Hepatocyte (in vitro differentiated cells): ENCODE measurements at regions not wholly inside any gene's neighbourhood (a gene's known extent, or its start where the extent isn't known, plus 50 kb on each side); places are given as distances from the start of the nearest gene placed in this dataset.

Experiments
- DNase-seq: peaks from one replicate; pipeline ENCODE4 v3.0.0-alpha.2; 2016; ENCODE audit warnings: low spot score
- H2AFZ ChIP-seq: fragments of 200-600 bp; sonication (generic); 2 replicates; pipeline ENCODE4 v1.6.0; 2016; ENCODE audit warnings: antibody characterized with exemption, mild to moderate bottlenecking
- H3K27ac ChIP-seq: fragments of 200-600 bp; sonication (generic); 2 replicates; pipeline ENCODE4 v1.5.1; 2016; ENCODE audit warnings: mild to moderate bottlenecking
- H3K27me3 ChIP-seq: fragments of 200-600 bp; sonication (generic); 2 replicates; pipeline ENCODE4 v1.6.1; 2016
- H3K36me3 ChIP-seq: fragments of 200-600 bp; sonication (generic); replicated peaks from 2 replicates; pipeline ENCODE4 v1.5.1; 2016; ENCODE audit warnings: low read depth; ENCODE audit not compliant: insufficient read depth
- H3K4me1 ChIP-seq: fragments of 200-600 bp; sonication (generic); 2 replicates; pipeline ENCODE4 v1.5.1; 2016; ENCODE audit warnings: mild to moderate bottlenecking, moderate library complexity; ENCODE audit not compliant: insufficient read depth
- H3K4me2 ChIP-seq: fragments of 200-600 bp; sonication (generic); 2 replicates; pipeline ENCODE4 v1.6.0; 2016
- H3K4me3 ChIP-seq: fragments of 200-600 bp; sonication (generic); 2 replicates; pipeline ENCODE4 v1.5.1; 2016; ENCODE audit warnings: mild to moderate bottlenecking
- H3K79me2 ChIP-seq: fragments of 200-600 bp; sonication (generic); 2 replicates; pipeline ENCODE4 v1.6.0; 2017; ENCODE audit warnings: mild to moderate bottlenecking
- H3K9me2 ChIP-seq: fragments of 200-600 bp; sonication (generic); replicated peaks from 2 replicates; pipeline ENCODE4 v1.6.0; 2017; ENCODE audit warnings: mild to moderate bottlenecking; ENCODE audit not compliant: insufficient read depth
- H3K9me3 ChIP-seq: fragments of 200-600 bp; sonication (generic); 2 replicates; pipeline ENCODE4 v1.5.1; 2016; ENCODE audit warnings: low read depth, mild to moderate bottlenecking
- H4K20me1 ChIP-seq: fragments of 200-600 bp; sonication (generic); 2 replicates; pipeline ENCODE4 v1.6.0; 2016; ENCODE audit warnings: mild to moderate bottlenecking; ENCODE audit not compliant: insufficient read depth, poor library complexity, severe bottlenecking
- EZH2 ChIP-seq: fragments of 200-600 bp; sonication (generic); IDR thresholded peaks from 2 replicates; pipeline ENCODE4 v1.6.1; 2016; ENCODE audit warnings: antibody characterized with exemption, mild to moderate bottlenecking, borderline replicate concordance
- EZH2phosphoT487 ChIP-seq: fragments of 200-600 bp; sonication (generic); IDR thresholded peaks from one replicate; pipeline ENCODE4 v1.6.1; 2018; ENCODE audit warnings: antibody characterized with exemption, mild to moderate bottlenecking, low read depth, moderate library complexity; ENCODE audit not compliant: unreplicated experiment, severe bottlenecking
- WGBS: methylation state at CpG from one replicate; pipeline ENCODE4 v1.1.6; 2016; ENCODE audit warnings: low lambda C conversion rate; ENCODE audit errors: missing lambda C conversion rate; 5-methylcytosine and 5-hydroxymethylcytosine counted together
- TF ChIP-seq, protein P1 (sequence below): fragments of 200-600 bp; sonication (generic); IDR thresholded peaks from 2 replicates; pipeline ENCODE4 v1.5.1; 2016; ENCODE audit warnings: antibody characterized with exemption, mild to moderate bottlenecking; ENCODE audit not compliant: poor library complexity

DNA sequence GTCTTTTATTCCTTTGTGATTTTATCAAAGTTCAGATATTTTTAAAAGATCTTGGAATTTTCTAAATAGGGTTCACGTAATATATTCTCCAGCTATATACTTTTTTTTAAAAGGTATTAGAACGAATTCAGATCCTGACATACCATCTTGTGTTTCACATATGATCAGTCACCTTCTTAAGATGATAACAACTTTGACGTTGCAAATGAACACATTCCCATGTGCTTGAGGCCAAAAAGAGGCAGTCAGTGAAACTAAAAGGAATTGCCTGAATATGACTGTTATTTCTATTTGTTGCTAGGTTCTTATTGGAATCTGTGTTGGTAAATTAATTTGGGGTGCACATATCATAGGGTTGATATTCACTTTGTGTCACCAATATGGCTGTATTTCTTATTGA lies 310.1 kb downstream of the MDFIC start:
- Histone ChIP-seq H3K4me2 (no peak overlapping the region), H3K9me2 (no peaks in the 10 kb centered on the region), H3K27me3 (no peaks in the 10 kb centered on the region), H3K4me3 (no peak overlapping the region), H2AFZ (no peak overlapping the region), H3K9me3 (no peaks in the 10 kb centered on the region), H4K20me1 (no peaks in the 10 kb centered on the region), H3K36me3 (no peaks in the 10 kb centered on the region), H3K27ac (no peak overlapping the region), H3K4me1 (peaks cover 15% of the 10 kb centered on the region), H3K79me2 (no peaks in the 10 kb centered on the region)
- no peak for DNase-seq
- TF ChIP-seq EZH2phosphoT487: no peak
- no peak for TF ChIP-seq EZH2
- TF ChIP-seq, protein P1, sequence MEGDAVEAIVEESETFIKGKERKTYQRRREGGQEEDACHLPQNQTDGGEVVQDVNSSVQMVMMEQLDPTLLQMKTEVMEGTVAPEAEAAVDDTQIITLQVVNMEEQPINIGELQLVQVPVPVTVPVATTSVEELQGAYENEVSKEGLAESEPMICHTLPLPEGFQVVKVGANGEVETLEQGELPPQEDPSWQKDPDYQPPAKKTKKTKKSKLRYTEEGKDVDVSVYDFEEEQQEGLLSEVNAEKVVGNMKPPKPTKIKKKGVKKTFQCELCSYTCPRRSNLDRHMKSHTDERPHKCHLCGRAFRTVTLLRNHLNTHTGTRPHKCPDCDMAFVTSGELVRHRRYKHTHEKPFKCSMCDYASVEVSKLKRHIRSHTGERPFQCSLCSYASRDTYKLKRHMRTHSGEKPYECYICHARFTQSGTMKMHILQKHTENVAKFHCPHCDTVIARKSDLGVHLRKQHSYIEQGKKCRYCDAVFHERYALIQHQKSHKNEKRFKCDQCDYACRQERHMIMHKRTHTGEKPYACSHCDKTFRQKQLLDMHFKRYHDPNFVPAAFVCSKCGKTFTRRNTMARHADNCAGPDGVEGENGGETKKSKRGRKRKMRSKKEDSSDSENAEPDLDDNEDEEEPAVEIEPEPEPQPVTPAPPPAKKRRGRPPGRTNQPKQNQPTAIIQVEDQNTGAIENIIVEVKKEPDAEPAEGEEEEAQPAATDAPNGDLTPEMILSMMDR: no peak
- 77% methylated on average over 3 of the region's 3 CpGs for WGBS

DNA sequence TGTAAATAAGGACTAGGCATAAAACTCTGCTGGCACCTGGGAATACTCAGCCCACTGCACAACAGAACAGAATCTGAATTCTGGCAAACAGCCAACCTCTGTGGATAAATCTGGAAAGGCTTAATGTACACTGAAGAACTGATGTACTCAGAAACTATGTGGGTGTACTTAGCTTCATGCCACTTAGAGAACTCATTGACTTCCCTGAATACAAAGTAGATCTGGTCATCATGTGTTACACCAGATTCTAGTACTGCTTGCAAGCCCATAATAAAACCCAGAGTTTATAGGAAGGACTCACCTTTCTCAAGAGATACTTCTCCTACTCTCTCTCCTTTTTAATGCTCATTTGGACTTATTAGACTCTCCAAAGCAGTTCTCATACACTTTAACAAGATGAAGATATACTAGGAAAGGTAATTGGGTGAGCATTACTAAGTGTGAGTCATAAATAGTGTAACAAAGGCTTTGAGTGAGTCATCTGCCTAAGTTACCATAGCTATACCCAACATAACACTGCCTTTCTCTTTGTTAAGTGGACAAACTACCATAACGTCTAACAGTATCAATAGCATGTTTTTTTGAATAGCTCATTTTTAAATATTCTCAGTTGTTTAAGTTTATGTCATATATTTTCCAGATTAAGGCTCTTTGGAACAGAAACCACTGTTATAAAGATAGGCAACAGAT lies 309.1 kb downstream of the MDFIC start:
- Histone ChIP-seq H3K27me3 (no peaks in the 10 kb centered on the region), H2AFZ (no peak overlapping the region), H3K4me3 (no peak overlapping the region), H4K20me1 (no peaks in the 10 kb centered on the region), H3K9me3 (no peaks in the 10 kb centered on the region), H3K9me2 (no peaks in the 10 kb centered on the region), H3K27ac (peak overlapping the region; percentile 22), H3K36me3 (no peaks in the 10 kb centered on the region), H3K4me1 (peaks cover 15% of the 10 kb centered on the region), H3K79me2 (no peaks in the 10 kb centered on the region), H3K4me2 (no peak overlapping the region)
- WGBS: 10% methylated on average over 1 of the region's 1 CpG
- DNase-seq: peak; percentile 53
- TF ChIP-seq EZH2: no peak
- TF ChIP-seq, protein P1: no peak
- TF ChIP-seq EZH2phosphoT487: no peak

DNA sequence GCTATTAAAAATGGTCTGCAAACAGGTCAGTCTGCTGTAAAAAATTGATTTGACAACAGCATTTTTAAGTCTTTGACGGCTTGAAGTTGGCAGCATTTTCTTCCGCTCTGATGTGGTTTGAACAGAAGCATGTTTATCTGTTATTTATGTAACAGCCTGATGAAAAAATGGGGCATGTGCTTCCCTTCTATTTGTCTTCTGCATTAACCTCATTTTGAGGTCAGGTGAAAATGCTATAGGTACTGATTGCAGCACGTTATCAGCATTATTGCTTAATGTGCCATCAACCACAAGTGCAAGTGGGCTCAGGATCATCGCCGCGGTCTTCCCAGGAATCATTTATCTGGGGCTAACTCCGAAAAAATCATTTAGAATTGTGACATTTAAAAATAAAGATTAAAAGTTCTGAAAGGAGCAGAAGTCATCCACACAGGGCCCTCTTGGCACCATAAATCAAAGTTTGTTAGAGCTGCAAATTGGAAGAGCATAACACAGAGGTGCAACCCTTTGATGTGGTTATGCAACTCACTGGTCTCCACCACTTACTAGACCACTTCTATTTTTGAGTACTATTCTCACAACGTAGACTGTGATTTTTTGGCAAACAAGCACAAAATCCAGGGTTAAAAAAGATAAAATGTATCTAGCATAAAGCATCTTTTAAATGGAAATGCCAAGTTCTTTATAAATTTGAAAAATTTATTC lies 307.7 kb downstream of the MDFIC start:
- Histone ChIP-seq H3K9me2 (no peaks in the 10 kb centered on the region), H3K4me3 (no peak overlapping the region), H3K4me2 (no peak overlapping the region), H2AFZ (no peak overlapping the region), H3K4me1 (peaks cover 15% of the 10 kb centered on the region), H3K9me3 (no peaks in the 10 kb centered on the region), H3K79me2 (no peaks in the 10 kb centered on the region), H3K36me3 (no peaks in the 10 kb centered on the region), H4K20me1 (no peaks in the 10 kb centered on the region), H3K27ac (no peak overlapping the region), H3K27me3 (no peaks in the 10 kb centered on the region)
- WGBS: 70% methylated on average over 8 of the region's 8 CpGs
- TF ChIP-seq, protein P1: no peak
- TF ChIP-seq EZH2: no peak
- TF ChIP-seq EZH2phosphoT487: no peak
- DNase-seq: no peak
